Activated CD4-positive, alpha-beta T cell treated with anti-CD3 and anti-CD28 coated beads, Interleukin-2, amount 50 U/mL, for 48 hours (primary cell): ENCODE measurements at regions not wholly inside any gene's neighbourhood (a gene's known extent, or its start where the extent isn't known, plus 50 kb on each side); places are given as distances from the start of the nearest gene placed in this dataset.
"Not testable (repeated sequence)": the region's sequence is repeated elsewhere in the genome, so short reads cannot be mapped to it uniquely, and the experiment has no call there.

ENCODE experiments used
- DNase-seq, 2 experiments: peaks; one replicate each; pipeline ENCODE4 v3.0.0-alpha.2; 2020

DNA sequence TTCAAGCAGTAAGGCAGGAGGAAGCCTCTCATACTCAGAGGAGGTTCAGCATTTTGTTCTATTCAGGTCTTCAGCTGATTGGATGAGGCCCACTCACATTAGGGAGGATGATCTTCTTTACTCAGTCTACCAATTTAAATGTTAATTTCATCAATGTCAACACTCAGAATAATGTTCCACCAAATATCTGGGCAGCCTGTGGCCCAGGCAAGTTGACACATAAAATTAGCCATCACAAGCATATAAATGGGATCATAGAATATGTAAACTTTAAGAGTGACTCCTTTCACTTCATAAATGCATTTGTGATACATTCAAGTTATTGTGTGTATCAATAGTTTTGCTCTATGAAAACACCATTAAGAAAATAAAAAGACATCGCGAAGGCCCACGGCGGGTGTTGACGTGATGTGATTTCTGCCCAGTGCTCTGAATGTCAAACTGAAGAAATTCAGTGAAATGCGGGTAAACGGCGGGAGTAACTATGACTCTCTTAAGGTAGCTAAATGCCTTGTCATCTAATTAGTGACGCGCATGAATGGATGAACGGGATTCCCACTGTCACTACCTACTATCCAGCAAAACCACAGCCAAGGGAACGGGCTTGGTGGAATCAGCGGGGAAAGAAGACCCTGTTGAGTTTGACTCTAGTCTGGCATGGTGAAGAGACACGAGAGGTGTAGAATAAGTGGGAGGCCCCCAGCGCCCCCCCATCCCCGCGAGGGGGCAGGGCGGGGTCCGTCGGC lies 536.1 kb upstream of the AUTS2 start:
- no peak for DNase-seq

- DNase-seq, result no peak
These were observed 530.9 kb upstream of the AUTS2 start for GRCh38 chr7:69067397-69067796.

DNA sequence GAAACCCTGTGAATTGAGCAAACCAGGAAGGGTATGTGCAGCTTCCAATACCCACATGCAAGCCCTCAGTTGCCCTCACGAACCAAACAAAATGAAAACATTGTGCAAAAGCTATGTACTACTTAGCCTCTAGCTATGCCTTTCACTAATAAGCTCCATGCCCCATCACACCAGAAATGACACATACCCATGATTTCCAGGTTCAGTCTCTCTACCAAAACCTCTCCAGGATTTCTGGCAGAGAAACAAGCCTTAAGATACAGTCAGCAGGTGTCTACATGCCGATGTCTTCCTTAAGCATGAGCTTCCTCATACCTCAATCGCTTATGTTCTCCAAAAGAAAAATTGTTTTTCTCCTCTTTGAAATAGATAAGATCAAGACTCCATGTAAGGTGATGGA lies 527.8 kb upstream of the AUTS2 start:
- no peak for DNase-seq

- DNase-seq, result no peak
These were observed 521.7 kb upstream of the AUTS2 start for GRCh38 chr7:69076566-69076965.

DNA sequence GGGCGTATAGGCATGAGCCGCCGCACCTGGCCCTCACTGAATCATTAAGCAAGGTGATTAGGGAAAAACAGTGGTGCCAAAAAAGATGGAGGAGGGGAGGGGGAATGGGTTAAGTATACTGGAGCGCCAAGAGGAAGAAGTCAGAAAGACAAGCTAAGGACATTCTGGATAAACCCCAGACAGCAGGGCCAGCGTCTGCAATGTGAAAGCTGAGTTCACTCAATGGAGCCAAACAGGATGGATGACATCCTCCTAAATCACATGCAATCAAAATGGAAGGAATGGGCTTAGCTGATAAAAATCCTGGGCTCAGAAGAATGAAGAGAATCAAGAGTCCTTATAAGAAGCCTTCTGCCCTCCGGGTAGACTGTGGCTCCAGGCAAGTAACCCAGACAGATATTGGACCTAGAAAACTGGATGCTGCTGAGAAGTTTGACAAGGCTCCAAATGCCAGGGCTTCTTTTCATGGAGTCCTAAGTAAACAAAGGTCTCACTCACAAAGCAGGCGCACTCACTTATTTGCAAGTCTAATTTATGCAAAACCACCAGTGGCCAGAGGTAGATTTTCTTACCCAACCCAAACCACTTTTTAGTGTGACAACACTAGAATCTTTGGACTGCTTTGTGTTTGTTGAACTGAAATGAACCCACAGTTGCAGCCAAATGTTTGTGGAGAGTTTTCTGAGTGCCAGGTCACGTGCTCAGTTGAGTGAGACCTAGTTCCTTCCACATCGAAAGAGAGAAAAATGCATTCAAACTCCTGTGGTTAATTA lies 519.1 kb upstream of the AUTS2 start:
- no peak for DNase-seq

DNA sequence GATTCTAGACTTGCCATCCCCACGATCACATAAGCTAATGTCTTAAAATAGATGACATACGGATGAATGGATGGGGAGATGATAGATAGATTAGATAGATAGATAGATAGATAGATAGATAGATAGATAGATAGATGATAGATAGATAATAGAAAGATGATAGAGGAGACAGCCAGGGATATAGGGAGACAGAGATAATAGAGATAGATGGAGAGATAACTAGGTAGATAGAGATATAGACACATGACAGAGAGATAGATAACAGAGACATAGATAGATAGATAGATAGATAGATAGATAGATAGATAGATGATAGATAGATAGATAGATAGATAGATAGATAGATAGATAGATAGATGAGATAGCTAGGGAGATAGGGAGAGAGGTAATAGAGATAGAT lies 511.0 kb upstream of the AUTS2 start:
- DNase-seq, result not testable (repeated sequence)

DNA sequence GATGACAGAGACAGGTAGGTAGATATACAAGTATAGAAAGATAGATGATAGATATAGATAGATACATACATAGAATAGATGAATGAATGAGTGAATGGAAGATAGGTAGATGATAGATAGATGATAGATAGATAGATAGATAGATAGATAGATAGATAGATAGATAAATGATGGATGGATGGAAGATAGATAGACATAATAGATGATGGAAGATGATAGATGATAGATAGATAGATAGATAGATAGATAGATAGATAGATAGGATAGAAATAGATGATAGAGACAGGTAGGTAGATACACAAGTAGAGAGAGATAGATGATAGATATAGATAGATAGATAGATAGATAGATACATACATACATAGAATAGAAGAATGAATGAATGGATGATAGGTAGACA lies 510.1 kb upstream of the AUTS2 start:
- DNase-seq, result no peak

DNA sequence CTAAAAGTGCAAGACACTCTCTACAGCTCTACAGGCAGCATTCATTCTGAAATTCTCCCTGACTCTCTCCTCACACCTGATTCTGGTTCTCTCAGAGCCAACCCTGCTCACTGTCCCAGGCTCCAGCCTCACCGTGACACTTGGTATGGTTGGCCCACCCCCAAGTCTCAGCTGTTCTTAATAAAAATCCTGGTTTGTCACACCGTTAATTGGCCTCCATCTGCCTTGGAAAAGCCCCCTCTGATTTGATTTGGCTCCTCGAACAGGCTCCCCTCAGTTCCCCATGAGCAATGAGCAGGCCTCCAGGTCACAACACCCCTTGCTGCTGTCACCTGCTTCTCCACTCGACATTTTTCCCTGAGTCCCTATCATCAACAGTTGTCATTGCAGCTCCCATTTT lies 507.3 kb upstream of the AUTS2 start:
- no peak for DNase-seq

GRCh38 chr7:69091521-69091920 lies 506.8 kb upstream of the AUTS2 start:
- DNase-seq, result no peak

GRCh38 chr7:69095127-69095526 lies 503.1 kb upstream of the AUTS2 start:
- no peak for DNase-seq

DNA sequence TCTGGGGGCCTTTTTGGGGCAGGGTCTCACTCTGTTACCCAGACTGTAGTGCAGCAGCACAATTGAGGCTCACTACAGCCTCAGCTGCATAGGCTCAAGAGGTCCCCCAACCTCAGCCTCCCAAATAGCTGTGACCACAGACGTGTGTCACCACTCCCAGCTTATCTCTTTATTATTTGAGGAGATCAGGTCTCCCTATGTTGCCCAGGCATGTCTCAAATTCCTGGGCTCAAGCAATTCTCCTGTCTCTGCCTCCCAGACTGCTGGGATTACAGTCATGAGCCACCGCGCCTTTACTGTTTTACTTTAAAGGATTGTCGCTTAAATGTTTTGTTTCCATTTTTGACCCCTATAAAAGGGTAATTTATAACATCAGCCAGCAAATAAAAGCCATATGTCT lies 502.6 kb upstream of the AUTS2 start:
- no peak for DNase-seq

- DNase-seq, result no peak
These were observed 494.3 kb upstream of the AUTS2 start for GRCh38 chr7:69104023-69104422.

DNA sequence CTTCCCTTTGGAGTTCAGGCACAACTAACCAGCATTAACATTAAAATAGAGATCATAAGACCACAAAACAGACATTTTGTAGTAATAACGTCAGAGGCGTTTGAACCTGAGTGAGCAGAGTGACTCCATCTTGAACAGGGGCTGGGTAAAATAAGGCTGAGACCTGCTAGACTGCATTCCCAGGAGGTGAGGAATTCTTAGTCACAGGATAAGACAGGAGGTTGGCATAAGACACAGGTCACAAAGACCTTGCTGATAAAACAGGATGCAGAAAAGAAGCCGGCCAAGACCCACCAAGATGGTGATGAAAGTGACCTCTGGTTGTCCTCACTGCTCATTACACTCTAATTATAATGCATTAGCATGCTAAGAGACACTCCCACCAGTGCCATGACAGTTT lies 493.2 kb upstream of the AUTS2 start:
- DNase-seq, result no peak

DNA sequence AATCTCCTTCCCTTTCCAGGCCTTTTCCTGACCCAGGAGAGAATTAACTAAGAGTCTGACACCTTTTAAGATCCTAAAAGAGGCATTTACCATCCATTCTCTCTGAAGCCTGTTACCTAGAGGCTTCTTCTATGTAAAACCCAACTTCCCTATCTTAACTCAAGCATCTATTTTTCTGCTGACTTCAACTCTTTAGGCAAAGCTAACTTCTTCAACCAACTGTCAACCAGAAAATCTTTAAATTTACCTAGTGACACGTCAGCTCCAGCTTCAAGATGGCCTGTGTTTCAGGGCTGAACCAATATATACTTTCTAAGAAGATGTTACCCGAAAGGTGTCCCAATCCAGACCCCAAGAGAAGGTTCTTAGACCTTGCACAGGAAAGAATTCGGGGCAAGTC lies 492.3 kb upstream of the AUTS2 start:
- no peak for DNase-seq

GRCh38 chr7:69106449-69106848 lies 491.8 kb upstream of the AUTS2 start:
- not testable (repeated sequence) for DNase-seq

DNA sequence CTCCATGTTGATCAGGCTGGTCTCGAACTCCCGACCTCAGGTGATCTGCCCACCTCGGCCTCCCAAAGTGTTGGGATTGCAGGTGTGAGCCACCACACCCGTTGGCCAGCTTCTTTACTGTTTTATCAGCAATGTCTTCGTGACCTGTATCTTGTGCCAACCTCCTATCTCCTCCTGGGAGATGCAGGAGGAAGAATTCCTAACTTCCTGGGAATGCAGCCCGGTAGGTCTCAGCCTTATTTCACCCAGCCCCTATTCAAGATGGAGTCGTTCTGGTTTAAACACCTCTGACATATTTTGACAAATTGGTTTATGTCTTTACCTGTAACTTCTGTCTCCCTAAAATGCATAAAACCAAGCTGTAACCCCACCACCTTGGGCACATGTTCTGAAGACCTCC lies 491.3 kb upstream of the AUTS2 start:
- not testable (repeated sequence) for DNase-seq

- no peak for DNase-seq
These were observed 490.2 kb upstream of the AUTS2 start for GRCh38 chr7:69108097-69108496.

GRCh38 chr7:69109246-69109645 lies 489.0 kb upstream of the AUTS2 start:
- no peak for DNase-seq

DNA sequence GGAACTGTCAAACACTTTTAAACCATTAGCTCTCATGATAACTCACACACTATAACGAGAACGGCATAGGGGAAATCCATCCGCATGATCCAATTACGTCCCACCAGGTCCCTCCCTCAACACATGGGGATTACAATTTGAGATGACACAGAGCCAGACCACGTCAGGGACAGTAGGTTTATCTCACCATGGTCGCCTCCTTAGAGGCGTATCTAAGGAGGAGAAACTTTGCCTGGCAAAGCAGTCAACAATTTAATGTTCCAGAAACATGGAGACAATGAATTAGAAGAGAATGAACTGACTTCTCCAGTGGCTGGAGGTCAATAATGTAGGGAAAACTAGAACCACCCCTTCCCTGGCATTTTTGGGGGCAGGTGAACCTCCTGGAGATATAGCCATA lies 488.4 kb upstream of the AUTS2 start:
- DNase-seq, result no peak

DNA sequence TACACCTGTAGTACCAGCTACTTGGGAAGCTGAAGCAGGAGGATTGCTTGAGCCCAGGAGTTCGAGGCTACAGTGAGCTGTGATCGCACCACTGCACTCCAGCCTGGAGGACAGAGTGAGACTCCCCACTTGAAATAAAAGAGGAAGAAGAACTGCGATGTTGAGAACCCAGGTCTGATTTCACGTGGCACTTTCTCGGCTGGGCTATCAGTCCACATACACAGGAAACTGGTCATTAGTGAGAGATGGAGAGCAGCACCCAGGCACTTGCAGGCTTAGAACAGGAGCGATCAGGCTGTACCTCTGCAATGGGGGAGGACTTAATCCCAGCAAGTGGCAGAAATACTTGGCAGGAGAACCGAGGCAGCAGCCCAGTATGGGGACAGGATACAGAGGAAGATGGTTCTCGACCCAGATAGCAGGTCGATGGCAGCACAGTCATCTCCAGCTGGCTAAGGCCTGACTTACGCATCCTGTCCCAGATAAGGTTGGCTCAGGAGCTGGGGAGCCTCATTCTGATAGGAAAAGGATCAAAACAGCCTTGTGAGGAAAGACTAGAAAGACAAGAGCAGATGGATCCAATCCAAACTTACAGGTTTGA lies 487.7 kb upstream of the AUTS2 start:
- DNase-seq, result no peak

- no peak for DNase-seq
These were observed 483.9 kb upstream of the AUTS2 start for GRCh38 chr7:69114374-69114773.

GRCh38 chr7:69115788-69116187 lies 482.5 kb upstream of the AUTS2 start:
- no peak for DNase-seq

GRCh38 chr7:69116196-69116595 lies 482.1 kb upstream of the AUTS2 start:
- not testable (repeated sequence) for DNase-seq

DNA sequence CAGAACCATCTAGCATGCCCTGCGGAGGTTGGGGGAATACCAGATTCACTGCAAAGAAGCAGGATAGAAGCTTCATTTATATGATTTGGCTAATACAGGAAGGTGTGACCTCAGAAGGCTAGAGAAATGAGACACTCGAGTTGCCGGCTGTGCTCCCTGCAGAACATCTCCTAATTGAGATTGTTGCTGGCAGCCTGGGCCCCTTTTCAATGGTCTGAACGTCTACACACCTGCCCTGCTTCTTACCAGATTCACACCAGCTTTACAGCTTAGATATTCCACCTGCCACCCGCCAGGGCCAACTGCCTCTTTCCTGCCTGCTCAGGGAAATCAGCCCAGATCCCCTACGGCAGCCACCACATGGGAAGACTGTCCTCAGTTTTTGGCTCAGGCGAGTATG lies 475.3 kb upstream of the AUTS2 start:
- no peak for DNase-seq
